ENCODE measurements at regions not wholly inside any gene's neighbourhood (a gene's known extent, or its start where the extent isn't known, plus 50 kb on each side); places are given as distances from the start of the nearest gene placed in this dataset.

GRCh38 chr1:172960454-172961208 is 90.1 kb downstream of the TNFSF18 start:
- Histone ChIP-seq H3K79me2 (replicated peaks; ENCODE audit: insufficient read depth, low read length) (no peaks in the 10 kb centered on the region), H3K27ac (ENCODE audit: low read length) (no peak overlapping the region), H3K9me2 (ENCODE audit: insufficient read depth, low read length) (no peaks in the 10 kb centered on the region), H3F3A (ENCODE audit: insufficient read depth, low read length, poor library complexity, severe bottlenecking) (no peaks in the 10 kb centered on the region), H3K27me3 (ENCODE audit: insufficient read depth, low read depth, low read length) (no peaks in the 10 kb centered on the region), H4K20me1 (ENCODE audit: insufficient read depth) (no peaks in the 10 kb centered on the region), H2AFZ (ENCODE audit: low read depth, low read length) (no peak overlapping the region), H3K36me3 (ENCODE audit: insufficient read depth, low read length) (no peaks in the 10 kb centered on the region), H3K4me3 (ENCODE audit: low read length) (no peak overlapping the region), H3K9ac (ENCODE audit: low read length) (no peak overlapping the region), H3K4me2 (ENCODE audit: low read length) (no peak overlapping the region), H3K9me3 (ENCODE audit: low read length) (no peaks in the 10 kb centered on the region)
- no peak for TF ChIP-seq EP300 (conservative IDR thresholded peaks at IDR 0.05; ENCODE audit: poor library complexity, severe bottlenecking)
- TF ChIP-seq SMC3 (conservative IDR thresholded peaks at IDR 0.05; ENCODE audit: poor library complexity): no peak
- TF ChIP-seq MXI1 (conservative IDR thresholded peaks at IDR 0.05; ENCODE audit: poor library complexity, severe bottlenecking): no peak
- TF ChIP-seq REST (IDR thresholded peaks at IDR 0.05; ENCODE audit: borderline replicate concordance): no peak
- no peak for TF ChIP-seq CTCF (IDR thresholded peaks at IDR 0.05; ENCODE audit: poor library complexity, severe bottlenecking)
- TF ChIP-seq RAD21 (conservative IDR thresholded peaks at IDR 0.05): no peak
- TF ChIP-seq TAF1 (IDR thresholded peaks at IDR 0.05; ENCODE audit: low read depth): no peak
- TF ChIP-seq EZH2 (IDR thresholded peaks at IDR 0.05; ENCODE audit: borderline replicate concordance, insufficient read depth, low read length, poor library complexity, severe bottlenecking): no peak
- no peak for TF ChIP-seq POLR2AphosphoS5 (IDR thresholded peaks at IDR 0.05)

- H3K9ac ChIP-seq (ENCODE audit: low read length): no peak overlapping the region
- H3K27ac ChIP-seq (ENCODE audit: low read length): no peak overlapping the region
- no peaks in the 10 kb centered on the region for H3F3A ChIP-seq (ENCODE audit: insufficient read depth, low read length, poor library complexity, severe bottlenecking)
- H3K79me2 ChIP-seq (replicated peaks; ENCODE audit: insufficient read depth, low read length): no peaks in the 10 kb centered on the region
- H3K9me2 ChIP-seq (ENCODE audit: insufficient read depth, low read length): no peaks in the 10 kb centered on the region
- no peak overlapping the region for H2AFZ ChIP-seq (ENCODE audit: low read depth, low read length)
- H3K27me3 ChIP-seq (ENCODE audit: insufficient read depth, low read depth, low read length): no peaks in the 10 kb centered on the region
- H4K20me1 ChIP-seq (ENCODE audit: insufficient read depth): no peaks in the 10 kb centered on the region
- H3K9me3 ChIP-seq (ENCODE audit: low read length): no peaks in the 10 kb centered on the region
- TF ChIP-seq TAF1 (IDR thresholded peaks at IDR 0.05; ENCODE audit: low read depth) (no peak), EP300 (conservative IDR thresholded peaks at IDR 0.05; ENCODE audit: poor library complexity, severe bottlenecking) (no peak), REST (IDR thresholded peaks at IDR 0.05; ENCODE audit: borderline replicate concordance) (no peak), MXI1 (conservative IDR thresholded peaks at IDR 0.05; ENCODE audit: poor library complexity, severe bottlenecking) (no peak), EZH2 (IDR thresholded peaks at IDR 0.05; ENCODE audit: borderline replicate concordance, insufficient read depth, low read length, poor library complexity, severe bottlenecking) (no peak), SMC3 (conservative IDR thresholded peaks at IDR 0.05; ENCODE audit: poor library complexity) (no peak), RAD21 (conservative IDR thresholded peaks at IDR 0.05) (no peak), CTCF (IDR thresholded peaks at IDR 0.05; ENCODE audit: poor library complexity, severe bottlenecking) (no peak), POLR2AphosphoS5 (IDR thresholded peaks at IDR 0.05) (no peak)
- H3K4me3 ChIP-seq (ENCODE audit: low read length): no peak overlapping the region
- no peaks in the 10 kb centered on the region for H3K36me3 ChIP-seq (ENCODE audit: insufficient read depth, low read length)
- H3K4me2 ChIP-seq (ENCODE audit: low read length): no peak overlapping the region
Observed at GRCh38 chr1:172964864-172965263, 85.9 kb downstream of the TNFSF18 start.

Measured in neural cell (in vitro differentiated cells).